HG03095 (cell line): ENCODE measurements at regions not wholly inside any gene's neighbourhood (a gene's known extent, or its start where the extent isn't known, plus 50 kb on each side); places are given as distances from the start of the nearest gene placed in this dataset.
A peak's percentile ranks its signal among the peaks of the same experiment; 100 is the strongest.

Source experiments
- ATAC-seq: cut with Tn5 transposase; IDR thresholded peaks from one replicate; pipeline ENCODE4 v1.9.1; 2021; ENCODE audit warnings: moderate library complexity; ENCODE audit not compliant: unreplicated experiment

DNA sequence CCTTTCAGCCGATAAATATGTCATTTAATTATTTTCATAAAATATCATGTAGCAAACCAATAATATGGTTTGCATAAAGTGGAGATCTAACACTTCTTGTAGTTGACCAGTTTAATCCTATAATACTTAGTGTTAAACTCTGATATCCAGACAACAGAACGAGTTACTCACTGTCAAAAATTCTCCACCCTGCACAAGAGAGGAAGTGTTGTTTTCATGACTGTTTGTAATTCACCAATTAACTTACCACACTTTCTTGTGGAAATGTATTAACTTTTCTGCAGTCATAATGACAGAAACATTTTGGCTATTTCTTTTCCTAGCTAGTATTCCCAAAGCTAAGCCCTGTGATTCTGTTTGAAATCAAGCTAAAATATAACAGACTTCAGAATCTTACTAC, 555.3 kb upstream of the FTMT start:
- ATAC-seq: no peak

DNA sequence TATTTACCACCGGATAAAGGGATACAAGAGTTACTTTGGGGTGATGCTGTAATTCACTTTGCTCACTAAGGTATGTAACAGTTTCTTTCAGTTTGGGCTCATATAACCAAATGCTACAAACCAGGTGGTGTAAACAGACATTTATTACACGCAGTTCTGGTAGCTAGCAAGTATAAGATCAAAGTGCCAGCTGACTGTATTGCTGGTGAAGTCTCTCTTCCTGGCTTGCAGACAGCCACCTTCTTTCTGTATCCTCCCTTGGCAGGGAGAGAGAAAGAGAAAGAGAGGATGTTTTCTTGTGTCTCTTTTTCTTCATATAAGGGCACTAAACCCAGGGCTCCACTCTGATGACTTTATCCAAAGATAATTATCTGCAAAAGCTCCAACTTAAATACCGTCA, 552.5 kb upstream of the FTMT start:
- ATAC-seq: no peak

DNA sequence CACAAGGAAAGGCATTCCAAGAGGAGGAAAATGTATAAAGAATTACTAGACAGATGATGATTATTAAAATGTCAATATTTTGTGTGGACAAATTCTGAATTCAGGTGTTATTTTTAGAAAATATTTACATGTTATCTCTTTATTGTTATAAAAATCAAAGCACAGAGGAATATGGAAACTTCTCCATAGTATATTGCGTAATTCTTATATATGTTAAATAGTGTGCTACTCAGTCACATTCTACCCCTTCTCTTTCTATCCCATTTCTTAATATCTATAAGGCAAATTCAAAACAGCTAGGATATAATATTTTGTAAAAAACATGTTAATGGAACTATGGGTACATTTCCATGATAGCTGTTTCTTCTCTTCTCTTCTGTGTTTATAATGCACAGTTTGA, 546.8 kb upstream of the FTMT start:
- no peak for ATAC-seq

DNA sequence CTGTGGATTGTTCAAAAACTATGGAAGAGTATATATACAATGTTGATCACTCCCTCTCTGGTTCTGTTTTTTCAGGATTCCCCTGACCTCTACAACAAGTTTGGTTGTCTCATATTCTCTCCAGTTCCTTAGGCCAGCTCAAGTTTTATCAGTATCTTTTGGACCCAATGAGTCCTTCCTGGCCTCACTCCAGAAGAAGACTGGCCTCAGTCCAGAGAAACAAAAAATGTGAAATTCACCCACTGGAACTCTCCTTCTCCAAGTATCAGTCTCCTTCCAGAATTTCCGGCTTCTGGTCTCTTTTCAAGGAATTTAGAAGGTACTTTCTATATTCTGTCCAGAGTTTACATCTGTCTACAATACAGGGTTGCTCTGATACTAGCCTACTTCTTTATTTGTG, 537.8 kb upstream of the FTMT start:
- no peak for ATAC-seq

DNA sequence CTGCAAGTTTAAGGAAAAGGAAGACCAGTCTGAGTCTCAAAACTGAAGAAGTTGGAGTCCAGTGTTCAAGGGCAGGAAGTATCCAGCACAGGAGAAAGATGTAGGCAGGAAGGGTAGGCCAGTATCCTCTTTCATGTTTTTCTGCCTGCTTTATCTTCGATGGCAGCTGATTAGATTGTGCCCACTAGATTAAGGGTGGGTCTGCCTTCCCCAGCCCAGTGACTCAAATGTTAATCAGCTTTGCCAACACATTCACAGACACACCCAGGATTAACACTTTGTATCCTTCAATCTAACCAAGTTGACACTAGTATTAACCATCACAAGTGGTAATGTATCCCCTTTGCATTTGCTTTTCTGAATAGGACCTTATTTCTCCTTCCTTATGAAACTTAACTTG, 535.9 kb upstream of the FTMT start:
- no peak for ATAC-seq

DNA sequence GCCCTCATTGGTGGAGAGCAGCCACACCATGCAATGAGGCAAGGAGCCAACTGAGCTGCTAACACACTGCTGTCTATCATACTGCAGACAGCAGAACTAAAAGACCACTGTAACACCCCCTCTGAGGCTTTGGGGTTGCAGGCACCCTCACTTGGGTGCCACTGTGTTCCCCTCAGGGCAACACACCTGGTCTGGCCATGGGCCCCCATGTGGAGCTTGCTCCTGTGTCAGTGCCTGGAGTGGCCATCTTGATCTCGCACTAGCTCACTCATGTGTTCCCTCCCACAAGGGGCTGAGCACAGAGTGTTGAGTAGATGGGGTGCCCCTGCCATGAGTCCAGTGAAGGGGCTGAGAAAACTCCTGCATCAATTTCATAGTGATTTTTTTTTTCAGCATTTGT, 532.4 kb upstream of the FTMT start:
- ATAC-seq: no peak

DNA sequence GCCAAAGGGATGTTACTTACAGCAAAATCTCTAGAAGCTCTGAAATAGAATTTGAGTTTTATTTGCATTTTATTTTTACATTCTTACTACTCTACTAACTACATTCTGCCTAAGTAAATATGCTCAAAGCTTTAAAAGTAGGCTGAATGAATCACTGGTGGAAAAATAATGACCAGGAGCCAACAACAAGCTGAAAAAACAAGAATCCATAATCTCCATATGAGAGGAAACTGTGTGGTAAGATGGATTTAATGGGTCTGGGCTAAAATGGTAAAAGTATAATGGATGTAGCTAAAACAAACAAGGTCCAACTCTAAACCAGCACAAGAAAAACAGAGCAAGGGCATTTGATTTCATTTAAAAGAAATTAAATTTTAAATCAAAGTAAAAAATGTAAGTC, 525.8 kb upstream of the FTMT start:
- no peak for ATAC-seq

DNA sequence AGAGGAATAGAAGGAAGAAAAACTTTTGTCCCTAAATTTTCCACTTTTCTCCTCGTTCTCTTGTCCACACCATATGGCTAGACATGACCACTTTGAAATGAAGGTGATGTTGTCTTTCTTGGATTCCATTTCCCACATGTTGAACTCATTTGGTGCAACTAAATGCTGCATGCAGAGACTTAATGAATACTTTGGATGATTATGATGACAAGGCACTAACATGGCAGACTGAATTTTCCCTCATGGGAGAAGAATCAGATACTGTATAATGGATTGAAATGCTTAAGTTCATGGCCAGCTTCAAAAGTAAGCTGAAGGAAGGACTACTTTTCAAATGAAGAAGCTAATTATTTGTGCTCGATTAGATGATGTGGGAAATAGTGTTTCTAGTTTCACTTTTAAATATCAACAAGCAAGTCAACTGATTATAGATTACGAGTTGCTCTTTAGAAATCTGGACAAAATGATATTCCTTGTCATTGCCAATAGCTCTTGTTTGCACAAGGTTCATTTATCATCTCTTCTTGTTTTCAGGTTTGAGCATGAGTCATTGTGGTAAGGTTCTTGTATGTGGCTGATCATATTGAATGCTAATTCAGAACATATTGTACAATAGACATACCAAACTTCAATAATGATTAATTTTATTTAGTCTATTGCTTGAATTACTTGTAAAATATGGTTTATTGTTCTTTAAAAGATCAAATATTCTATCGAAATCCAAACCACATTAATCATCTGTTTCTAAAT, 501.3 kb upstream of the FTMT start:
- no peak for ATAC-seq

DNA sequence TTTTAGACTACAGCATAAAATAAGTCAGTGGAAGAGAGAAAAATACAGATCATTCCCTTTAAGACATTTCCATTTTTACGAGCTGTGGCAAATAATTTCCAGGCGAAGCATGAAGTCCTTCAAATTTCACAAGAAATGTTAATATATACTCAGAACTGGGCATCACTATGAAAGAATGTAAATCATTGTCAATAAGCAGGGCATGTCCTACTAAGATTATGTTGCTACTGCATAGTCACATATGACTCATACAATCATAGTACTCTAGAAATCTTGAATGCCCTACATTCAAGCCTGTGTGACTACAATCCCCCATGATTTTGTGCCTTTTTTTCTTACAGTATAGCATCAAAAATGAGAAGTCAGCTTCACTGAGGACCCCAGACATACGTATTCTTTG, 485.2 kb upstream of the FTMT start:
- ATAC-seq: no peak

DNA sequence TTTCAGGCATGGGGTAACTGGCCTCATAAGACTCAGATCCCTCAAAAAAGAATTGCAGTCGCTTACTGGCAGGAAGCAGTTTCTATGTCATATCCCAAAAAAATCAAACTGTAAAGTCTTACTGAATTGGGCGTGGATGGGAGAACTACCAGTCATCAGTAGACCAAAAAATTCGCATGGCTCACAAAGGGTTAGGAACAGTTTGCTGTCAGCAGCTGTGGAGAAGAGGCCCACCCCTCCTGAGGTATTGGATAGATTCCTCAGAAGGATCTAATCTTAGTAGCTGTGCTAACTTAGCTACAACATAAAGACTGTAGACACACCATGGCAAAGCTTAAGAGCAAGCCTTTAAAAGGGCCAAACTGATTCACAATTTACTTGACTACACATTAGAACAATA, 478.3 kb upstream of the FTMT start:
- no peak for ATAC-seq

DNA sequence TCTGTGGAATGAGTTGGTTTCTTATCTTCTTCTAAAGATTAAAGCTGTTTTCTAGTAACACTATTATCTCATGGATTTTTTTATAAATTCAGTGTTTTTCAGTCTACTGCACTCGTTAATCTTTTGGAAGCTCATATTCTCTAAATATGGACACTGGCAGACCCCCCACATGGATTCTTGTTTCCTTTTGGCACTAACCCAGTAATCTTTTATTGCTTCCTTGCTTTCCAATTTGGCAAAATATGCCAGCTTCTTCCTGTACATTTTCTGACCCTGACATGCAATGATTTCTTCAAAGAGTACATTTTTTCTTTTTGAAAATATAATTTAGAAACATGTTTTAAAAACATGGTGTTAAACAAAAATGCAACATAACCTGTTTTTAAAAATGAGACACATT, 474.2 kb upstream of the FTMT start:
- no peak for ATAC-seq

DNA sequence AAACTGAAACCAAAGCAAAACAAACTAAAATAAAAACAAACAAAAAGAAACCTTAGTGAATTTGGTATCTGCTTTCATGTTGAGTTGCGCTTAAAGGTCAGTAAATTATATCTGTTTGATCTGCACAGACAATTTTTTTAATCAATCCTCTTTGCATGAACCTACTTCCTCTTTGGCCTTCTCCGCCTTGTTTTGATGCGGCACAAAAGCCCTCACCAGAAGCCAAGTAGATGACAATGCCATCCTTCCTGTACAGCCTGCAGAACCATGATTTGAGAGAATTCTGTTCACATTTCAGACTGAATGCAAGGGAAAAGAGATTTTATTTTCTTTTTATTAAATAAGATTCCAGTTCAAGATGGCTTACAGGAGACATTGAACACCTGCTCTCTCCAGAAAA, 473.6 kb upstream of the FTMT start:
- no peak for ATAC-seq

DNA sequence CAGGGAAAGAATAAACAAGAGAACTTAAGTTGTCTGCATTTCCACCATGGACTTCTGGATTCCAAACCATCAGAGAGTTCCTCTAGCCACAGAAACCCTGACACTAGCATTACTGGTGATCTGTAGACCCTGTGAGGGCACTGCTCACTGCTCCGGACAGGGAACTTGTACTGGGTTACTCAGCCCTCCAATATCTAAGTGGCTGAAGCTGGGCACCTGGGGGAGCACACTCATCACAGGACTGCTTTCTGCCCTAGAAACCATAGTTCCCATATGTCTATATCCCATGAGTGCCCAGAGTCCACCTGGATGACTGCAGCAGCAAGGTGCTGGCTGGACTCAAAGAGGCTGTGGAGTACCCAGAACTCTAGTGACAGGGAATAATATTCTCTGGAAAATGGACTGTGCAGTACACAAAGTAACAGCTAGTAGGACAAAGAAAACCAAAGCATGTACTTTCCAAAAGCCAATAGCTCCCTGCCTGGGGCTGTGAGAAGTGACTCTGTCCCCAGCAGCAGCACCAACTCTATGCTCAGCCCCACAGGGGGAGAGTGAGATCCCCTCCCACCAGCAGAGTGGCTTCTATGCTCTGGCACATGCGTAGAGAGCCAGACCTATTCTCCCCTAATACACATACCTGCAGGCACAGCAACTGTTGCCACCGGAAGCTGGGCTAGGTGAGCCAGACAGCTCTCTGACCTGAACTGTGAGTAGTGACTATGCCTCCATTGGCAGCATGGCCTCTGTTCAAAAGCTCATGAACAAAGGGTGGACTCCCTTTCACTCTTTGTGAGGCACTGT, 472.9 kb upstream of the FTMT start:
- no peak for ATAC-seq

DNA sequence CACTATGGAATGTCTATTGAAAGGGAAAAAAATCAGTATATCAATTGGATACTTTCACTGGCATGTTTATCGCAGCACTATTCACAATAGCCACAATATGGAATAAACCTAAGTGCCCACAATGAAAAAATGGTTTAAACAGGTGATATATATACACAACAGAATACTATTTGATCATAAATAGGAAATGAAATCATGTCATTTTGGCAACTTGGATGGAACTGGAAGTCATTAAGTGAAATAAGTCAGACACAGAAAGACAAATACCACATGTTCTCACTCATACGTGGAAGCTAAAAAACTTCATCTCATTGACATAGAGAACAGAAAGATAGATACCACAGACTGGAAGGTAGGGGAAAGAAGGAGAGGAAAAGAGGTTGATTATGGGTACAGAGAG, 471.6 kb upstream of the FTMT start:
- no peak for ATAC-seq

DNA sequence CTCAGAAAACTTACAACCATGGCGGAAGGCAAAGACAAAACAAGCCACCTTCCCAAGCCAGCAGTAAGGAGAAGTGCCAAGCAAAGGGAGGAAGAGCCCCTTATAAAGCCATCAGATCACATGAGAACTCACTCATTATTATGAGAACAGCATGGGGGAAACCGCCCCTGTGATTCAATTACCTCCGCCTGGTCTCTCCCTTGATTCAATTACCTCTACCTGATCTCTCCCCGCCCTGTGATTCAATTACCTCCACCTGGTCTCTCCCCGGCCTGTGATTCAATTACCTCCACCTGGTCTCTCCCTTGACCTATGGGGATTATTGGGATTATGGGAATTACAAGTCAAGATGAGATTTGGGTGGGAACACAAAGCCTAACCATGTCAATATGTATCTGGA, 467.3 kb upstream of the FTMT start:
- no peak for ATAC-seq

DNA sequence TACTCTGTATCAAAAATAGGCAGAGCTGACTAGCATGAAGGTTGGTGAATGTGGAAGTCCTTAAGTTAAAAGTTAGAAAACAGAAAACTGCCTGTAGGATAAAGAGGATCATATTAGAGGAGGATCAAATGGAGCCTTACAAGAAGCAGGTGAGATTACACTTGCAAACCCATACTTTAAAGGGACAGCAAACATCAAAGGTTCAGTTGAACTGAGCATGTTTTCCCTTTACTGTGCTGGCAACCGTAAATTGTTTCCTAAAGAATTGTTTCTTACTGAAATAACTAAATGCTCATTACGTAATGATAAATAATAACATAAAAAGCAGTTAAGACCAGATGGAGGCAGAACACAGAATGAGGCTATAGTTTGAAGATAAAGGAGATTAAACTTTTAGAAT, 465.3 kb upstream of the FTMT start:
- ATAC-seq: no peak

DNA sequence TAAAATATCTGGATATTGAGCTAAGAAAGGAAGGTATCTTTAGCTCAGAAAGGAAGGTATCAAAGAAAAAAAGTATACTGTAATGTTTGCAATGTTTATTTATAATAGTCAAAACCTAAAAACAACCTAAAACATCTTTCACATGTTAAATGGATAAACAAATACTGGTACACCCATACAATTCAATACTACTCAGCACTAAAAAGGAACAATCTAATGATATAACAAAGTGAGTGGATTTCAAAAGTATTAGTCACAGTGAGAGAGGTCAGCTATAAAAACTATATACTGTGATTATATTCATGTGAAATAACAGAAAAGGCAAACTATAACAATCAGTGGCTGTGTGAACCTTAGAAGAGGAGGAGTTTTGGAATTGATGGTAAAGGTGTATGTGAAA, 455.0 kb upstream of the FTMT start:
- no peak for ATAC-seq

DNA sequence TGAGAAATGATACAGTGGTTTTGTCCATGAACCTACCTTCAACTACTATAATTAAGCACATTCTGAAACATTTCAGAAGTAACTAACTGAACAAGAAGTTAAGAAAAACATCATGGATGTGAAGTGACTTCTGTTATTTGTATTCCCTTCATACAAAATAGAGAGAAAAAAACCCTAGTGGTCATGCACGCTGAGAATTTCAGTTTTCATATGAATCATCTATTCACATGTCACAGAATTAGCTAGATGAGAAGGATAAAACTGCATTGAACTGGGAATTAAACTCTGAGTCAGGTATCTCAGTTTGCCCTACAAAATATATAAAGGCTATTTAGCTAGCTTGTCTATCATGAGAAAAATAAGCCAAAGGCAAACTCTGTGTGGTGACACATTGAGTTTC, 451.8 kb upstream of the FTMT start:
- peak; percentile 88 for ATAC-seq

DNA sequence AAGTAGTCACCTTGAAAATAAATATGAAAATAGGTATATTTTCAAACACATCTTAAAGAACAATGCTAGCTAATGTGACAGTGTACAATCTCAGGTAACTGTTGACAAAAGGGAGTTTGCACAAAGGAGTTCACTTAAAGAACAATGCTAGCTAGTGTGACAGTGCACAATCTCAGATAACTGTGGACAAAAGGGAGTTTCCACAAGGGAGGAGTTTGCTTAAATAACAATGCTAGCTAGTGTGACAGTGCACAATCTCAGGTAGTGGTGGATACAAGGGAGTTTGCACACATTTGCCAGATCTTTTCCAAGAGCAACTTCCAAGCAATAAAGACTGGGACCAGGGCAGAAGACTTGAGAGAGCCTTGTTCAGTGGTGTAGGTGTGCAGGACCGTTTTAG, 442.9 kb upstream of the FTMT start:
- ATAC-seq: no peak

DNA sequence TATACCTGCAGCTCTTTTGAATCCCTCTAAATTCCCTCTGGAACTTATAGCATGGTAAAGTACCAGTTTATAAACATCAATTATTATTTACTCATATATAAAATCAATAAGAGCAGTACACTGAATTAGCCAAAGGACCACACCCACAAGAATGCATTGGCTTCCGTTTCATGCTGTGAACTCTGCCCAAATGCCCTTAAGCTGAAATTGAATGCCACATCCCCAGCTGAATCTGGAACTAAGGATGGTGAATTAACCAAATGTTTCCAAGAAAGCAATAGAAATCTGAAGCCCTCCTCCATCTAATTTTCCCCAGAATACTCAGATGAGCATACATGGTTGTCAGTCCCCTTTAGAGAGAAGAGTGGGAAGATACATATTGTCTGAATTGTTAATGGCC, 436.4 kb upstream of the FTMT start:
- no peak for ATAC-seq

DNA sequence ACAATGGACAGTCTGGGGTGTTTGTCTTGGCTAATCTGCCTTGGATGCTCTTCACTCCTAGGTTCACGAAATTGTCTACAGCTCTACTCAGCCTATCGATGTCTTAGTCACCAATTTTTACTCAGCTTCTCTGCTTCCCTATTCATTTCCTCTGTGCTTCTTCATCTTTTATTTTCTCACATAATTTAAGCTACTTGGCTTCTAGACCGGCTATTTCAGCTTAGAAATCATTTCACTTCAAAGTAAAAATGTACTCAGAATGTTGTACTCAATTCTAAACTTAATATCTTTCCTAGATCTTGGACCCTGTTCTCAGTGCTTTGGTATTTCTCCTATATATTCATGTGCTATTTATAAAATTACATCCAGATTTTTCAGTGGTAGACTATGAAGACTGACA, 430.0 kb upstream of the FTMT start:
- no peak for ATAC-seq

DNA sequence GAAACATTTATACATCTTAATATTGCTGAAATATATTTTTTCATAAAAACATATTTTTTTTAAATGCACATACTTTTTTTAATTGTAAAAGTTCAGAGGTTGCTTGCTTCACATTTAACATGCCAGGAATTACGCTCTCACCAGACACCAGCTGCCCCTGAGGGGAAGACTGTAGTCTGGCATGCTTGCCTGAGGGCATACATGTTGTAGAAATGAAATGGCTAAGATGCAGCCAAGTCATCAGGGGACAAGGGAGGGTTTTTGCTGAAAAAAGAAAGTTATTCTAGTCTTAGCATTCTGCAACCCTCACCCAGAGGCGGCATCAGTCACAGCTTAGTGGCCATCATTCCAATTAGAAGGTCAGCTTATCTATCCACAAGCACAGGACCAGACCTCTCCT, 426.7 kb upstream of the FTMT start:
- no peak for ATAC-seq

DNA sequence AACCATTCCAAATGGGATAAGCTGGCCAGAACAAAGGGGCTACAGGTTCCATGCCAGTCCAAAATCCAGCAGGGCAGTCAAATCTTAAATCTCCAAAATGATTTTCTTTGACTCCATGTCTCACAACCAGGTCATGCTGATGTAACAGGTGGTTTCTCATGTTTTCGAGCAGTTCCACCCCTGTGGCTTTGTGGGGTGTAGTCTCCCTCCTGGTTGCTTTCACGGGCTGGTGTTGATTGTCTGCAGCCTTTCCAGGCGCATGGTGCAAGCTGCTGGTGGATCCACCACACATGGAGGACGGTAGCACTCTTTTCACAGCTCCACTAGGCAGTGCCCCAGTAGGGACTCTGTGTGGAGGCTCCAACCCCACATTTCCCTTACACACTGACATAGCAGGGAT, 425.5 kb upstream of the FTMT start:
- no peak for ATAC-seq
